Activated T-cell treated with anti-CD3 and anti-CD28 coated beads, Interleukin-2, amount 50 U/mL, for 48 hours (primary cell): ENCODE measurements at regions not wholly inside any gene's neighbourhood (a gene's known extent, or its start where the extent isn't known, plus 50 kb on each side); places are given as distances from the start of the nearest gene placed in this dataset.

Source experiments
- DNase-seq, 2 experiments: peaks; one replicate each; pipeline ENCODE4 v3.0.0-alpha.2; 2020

DNA sequence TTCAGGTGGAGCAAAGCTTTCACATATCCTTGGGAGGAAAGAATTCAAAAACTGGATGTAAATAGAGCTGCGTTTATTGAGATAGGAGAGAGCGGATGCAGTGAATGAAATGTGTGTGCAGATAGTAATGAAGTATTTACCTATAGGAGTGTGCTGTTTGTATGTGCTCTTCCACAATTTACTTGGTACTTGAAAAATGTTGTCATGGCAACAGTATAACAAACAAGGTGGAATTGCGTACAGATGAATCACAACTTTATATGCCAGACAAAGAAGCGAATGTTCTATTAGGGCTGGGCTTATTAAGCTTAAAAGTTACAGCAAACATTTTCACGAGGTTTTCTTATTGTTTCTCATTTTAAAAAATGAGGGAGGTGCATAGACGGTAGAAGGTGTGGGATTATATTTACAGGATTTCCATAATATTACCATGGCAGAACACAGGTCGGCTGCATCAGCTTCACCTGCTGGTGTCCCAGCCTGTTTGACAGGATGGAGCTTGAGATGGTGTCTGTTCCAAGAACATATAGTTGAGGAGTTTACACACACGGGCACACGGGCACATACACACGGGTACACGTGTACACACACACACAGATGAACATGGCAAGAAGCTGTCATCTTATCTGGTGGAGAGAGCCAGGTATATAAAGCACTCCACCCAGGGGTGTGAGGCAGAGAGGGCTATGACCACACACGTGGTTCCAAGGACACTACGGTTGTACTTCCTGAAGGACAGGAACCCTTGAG, 155.7 kb downstream of the RMI1 start:
- DNase-seq, result no peak

DNA sequence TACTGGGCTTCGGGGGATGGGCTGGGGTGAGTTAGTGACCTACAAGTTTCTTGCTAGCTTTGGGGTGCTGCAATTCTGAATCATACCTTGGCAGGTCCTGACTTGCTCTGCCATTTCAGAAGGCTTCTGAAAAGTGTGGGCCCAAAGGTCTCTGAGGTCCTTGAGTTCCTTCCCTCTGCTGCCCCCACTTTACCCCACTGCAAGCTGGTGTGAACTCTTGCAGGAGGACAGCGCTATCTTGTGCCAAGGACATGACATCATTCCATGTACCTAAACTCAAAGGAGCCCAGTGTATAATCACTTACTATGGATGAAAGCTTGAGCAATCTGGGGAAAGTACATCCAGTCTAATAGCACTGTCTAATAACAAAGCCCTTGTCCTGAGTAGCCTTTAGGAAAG, 157.4 kb downstream of the RMI1 start:
- DNase-seq, result no peak

DNA sequence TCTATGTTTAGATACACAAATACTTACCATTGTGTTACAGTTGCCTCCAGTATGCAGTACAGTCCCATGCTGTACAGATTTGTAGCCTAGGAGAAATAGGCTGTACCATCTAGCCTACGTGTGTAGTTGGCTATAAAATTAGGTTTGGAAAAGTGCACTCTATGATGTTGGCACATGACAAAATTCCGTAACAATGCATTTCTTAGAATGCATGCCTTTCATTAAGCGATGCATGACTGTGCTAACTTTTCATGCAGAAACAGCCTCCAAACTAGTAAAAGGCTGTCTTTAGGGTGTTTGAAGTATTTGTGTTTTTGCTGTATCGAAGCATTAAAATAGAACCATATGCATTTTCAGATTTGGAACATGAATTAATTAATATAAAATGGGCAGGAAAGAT, 157.9 kb downstream of the RMI1 start:
- no peak for DNase-seq

DNA sequence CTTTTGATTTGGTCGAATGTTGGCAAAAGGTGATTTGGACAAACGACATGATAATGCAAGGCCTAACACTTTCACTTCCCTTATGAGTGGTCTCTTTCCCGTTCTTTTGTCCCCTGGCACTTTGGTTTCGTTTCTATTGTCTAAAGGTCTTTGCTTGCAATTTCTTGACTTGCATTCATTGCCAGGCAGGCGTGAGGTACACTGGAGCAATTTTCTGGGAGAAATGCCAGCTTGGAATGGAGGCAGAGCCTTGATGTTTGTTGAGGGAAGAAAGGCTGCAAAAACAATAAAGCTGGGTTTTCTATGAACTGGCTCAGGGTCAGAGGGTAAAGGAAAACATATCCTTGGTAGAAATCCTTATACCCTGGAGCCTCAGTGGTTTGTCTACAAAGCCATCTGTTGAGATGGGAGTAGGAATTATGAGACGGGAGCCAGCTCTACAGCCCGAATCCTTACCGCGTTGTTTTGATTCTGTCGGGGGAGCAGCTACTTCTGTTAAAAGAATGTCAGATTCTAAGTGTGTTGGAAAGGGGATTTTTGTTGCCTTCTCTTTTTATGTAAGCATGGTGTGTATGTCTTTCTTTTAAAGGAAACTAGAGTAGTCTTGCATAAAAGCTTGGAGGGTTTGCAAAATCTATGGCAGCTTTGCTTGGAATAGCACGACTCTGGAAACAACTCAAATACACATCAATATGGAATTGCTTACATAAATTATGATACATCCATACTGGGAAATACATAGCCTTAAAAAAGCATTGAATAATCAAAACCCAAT, 158.9 kb downstream of the RMI1 start:
- DNase-seq, result no peak

DNA sequence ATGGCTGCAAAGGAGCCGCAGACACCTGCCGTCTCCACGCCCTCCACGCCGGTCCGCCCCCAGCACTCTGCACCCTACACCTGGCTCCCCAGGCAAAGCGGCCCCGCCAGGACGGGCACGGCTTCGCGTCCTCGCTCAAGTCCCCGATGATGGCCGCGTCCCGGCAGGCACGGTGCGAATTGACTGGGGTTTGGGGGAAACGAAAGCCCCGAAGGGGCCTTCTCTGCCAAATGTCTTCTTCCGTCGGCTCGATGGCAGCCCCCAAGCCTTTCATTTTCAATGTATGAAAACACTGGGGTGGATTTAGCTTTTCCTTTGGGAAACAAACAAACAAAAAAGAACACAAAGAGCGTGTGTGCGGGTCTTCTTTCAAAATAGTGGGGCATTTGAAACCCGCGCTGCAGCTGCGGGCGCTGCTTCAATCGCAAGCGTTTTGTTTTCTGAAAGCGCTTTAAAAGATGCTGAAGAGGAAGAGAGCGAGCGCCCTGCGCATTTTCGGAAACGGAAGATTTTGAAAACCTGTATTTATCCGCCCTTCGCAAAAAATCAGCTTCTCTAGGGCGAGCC, 160.0 kb downstream of the RMI1 start:
- DNase-seq, result peak; percentile 26 to 28

DNA sequence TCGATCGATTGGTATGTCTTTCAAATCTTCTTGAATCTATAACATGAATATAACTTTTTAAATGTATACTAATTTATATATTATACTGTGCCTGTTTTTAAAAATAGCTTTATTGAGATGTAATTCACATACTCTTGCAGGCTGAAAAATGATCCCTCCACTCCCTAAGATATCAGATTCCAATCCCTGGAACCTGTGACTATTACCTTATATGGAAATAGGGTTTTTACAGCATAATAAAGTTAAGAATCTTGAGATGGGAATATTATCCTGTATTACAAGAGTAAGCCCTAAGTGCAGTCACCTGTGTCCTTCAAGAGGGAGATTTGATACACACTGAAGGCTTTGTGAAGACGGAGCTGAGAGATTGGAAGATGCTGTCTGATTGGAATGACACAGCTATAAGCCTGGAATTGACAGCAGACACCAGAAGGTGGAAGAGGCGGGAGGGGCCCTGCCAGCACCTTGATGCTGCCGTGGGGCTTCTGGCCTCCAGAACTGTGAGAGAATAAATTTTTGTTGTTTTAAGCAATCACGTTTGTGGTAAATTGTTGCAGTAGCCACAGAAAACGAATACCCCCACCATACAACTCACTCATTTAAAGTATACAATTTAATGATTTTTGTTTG, 161.3 kb downstream of the RMI1 start:
- DNase-seq, result no peak

DNA sequence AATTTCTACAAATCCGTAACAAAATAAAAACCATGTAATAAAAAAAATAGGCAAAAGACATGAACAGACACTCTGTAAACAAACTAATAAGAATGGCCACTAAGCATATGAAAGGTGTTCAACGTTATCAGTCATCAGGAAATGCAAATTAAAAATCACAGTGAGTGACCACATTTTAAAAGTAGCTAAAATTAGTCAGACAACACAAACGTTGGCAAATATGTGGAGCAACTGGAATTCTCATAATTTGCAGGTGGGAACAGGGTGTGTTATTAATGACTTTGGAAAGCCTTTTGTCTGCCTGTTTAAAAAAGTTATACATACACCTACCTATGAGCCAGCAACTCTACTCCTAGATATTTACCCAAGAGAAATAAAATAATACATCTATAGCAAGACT, 164.4 kb downstream of the RMI1 start:
- no peak for DNase-seq

DNA sequence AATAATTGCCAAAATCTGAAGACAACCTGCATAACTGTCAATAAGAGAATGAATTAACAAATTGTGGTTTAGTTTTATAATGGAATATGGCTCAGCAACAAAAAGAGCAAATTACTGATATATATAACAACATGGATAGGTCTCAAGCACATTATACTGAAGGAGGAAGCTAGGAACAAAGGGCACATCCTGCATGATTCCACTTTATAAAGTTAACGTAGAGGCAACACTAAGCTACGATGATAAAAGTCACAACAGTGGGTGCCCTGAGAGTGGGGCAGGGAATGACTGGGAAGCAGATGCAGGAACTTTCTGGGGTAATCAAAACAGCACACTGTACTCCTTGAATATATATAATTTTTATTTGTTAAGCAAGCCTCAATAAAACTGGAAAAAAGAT, 165.2 kb downstream of the RMI1 start:
- DNase-seq, result no peak

DNA sequence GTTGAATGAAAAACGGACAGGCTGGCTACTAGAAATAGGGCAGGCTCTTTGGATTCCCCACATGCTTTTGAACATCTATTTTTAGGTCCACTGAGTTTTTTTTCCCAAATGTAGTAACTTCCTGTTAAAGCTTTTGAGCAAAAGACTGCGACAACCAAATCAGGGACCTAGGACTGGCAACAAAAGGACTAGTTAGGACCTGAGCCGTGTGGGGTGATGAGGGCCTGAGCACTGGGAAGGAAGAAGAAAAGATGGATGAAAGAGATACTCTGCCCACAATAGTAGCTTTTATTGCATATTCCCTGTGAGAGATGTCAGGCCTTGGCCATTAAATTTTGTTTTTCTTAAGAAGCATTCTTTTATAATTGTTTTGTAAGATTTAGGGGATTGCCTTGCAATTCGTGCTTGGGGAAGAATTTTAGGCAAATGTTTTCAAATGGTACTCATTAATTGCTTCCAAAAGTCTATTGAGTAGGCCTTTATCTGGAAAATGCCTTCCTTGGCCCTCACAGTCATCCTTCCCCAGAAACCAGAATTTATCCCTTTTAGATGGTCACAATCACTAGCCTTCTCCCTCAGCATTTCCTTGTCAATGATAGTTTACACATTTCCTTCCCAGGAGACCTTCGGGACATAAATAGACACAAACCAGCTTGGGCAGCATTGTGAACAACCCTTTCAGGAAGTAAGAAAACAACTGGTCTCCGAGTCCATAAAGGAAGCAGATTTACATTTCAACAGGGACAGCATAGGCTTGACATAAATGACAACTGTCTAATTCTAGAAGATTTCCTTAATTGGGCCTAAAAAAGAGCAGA, 166.5 kb downstream of the RMI1 start:
- no peak for DNase-seq

DNA sequence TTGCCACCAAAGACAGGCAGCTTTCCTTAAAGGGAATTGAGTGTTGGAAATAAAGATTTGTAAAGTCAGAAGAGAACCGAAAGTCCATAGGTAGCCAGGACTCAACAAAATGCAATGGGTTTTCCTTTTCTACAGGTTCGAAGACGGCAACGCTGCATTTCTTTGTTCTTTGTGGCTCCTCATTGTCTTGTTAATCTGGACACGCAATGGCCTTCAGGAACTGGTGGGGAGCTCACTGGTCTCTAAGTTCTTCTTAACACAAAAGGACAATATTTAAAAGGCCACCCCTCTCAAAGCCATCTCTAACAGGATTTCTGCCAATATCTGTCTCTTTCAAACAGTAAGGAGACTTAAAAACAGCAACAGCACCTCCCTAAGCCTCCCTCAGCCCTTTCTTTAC, 170.6 kb downstream of the RMI1 start:
- DNase-seq, result no peak

DNA sequence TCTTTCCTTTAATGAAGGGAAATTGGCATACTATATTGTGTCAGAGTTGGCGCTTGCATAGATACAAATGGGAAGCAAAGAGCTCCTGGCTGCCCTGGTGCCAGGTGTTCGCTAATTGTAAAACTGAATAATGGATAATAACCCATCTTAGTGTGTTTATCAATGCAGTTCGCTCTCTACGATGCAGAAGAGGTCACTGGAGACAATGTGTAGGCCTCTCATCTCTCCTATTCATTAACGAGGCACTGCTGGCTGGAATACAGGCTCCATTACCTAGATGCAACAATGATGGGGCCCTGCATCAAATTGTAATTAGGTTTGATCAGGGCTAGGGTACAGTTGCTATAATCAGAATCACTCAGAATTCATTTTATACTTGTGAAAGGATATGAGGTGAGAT, 171.0 kb downstream of the RMI1 start:
- no peak for DNase-seq

DNA sequence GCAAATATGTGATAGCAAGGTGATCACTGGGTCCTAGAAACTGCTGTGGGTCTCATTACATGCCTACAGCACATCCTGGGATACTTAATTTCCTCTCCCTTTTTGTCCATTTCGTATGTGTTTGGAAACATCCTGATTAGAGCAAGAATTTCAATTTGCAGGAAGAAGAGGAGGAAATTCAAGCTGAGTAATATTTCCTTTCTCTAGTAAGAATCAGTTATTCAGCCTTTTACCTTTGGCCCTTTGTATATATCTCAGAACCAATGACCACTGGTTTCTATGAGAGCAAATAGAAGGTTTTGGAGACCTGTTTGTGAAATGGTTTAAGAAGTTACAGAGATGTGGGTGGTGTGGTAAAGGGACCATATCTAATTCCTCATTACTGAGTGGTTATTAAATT, 171.6 kb downstream of the RMI1 start:
- no peak for DNase-seq

DNA sequence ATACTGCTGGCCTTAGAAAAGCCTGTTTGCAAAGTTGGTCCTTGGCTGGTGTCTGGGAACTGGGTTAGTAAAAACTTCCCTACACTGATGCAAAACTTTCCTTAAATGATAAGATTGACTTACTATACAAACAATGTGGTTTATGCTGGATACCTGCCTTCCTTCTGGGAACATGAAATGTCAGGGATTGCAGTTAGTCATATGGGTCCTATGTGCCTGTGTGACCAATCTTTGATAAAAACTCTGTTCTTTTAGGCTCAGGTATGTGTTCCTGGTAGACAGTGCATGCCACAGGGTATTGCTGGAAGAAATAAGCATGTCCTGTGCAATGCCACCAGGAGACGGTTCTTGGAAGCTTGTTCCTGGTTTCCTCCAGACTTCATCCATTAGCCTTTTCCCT, 173.3 kb downstream of the RMI1 start:
- no peak for DNase-seq

DNA sequence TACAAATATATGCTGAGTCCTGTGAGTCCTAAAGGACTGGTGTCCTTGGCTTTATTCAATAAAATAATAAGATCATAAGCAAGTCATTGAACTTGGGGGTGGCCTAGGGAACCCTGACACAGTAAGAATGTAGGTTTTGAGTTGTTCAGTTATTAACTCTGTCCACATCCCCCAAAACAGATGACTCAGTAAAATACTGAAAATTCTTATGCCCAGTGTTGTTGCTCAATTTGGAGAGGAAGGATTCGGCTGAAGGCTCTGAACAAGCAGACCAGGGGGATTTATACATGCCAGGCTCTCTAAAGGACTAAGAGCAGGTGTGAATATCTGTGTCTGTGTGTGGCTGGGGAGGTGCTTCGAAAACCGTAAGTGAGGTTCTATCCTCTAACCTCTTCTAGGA, 173.7 kb downstream of the RMI1 start:
- no peak for DNase-seq

DNA sequence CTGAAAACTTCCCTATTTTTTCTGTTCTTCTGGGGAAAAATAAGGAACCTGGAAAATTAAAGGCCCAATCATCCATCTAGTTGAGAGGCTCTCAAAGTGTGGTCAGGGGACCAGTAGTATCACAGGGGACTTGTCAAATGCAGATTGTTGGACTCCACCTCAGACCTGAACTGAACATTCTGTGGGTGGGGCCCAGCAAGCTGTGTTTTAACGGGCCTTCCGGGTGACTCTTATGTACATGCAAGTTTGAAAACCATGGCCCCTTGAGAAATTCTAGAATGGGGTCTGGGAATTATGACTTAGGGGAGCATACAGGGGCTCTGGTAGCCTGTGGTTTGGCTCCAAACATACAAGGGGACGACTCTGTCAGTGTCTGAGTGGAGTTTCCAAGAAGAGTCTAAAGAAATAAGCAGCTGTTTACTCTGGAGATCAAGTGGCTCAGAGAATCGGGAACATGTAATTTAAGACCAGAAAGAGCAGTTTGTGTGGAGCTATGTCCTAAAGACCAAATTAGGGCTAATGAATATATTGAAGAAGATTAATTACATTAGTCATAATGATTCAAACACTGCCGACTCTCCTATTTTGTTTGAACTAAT, 177.4 kb downstream of the SLC28A3 start:
- DNase-seq, result no peak

DNA sequence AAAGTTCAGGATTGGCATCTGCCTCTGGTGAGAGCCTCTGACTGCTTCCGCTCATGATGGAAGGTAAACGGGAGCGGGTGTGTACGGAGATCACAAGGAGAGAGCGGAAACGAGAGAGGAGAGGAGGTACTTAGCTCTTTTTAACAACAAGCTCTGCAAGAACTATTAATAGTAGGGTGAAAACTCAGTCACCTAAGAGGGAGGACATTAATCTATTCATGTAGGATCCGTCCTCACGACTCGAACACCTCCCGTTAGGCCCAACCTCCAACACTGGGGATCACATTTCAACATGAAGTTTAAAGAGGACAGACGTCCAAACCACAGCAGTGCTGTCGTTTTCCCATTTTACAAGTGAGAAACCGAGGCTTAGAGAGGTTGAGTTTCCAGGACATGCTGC, 173.7 kb downstream of the SLC28A3 start:
- DNase-seq, result no peak

DNA sequence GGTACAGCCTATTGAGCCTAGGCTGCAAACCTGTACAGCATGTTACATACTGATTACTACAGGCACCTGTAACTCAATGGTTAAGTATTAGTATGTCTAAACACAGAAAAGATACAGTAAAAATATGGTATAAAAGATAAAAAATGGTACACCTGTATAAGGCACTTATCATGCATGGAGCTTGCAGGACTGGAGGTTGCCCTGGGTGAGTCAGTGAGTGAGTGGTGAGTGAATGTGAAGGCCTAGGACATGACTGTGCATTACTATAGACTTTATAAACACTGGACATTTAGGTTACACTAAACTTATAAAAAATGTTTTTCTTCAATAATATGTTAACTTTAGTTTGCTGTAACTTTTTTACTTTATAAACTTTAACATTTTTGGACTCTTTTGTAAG, 171.3 kb downstream of the SLC28A3 start:
- no peak for DNase-seq

DNA sequence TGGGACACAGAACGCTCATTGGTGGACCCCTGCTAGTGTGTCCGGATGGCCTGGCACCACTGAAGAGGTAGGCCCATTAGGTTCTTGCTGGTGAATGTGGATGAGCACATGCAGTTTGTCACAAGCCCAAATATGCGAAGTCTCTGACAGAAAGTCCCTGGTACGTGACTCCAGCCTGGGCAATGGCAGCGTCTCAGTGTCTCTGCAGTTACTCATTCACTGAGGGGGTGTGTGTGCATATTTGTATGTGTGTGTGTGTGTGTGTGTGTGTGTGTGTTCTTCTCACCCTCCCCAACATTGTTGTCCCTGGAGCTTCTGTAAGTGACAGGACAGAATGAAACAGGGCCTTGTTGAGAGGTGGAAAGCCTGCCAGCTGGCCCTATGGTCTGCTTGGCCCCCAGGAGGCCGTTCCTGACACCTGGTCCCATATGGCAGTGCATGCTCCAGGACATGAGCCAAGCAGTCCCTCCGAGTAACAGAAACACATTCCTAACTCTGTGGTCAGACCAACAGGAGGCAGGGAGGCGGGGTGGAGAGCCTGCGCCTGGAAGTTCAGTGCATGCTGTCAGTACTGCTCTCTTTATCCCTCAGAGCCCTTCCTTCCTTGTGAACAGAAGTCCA, 169.9 kb downstream of the SLC28A3 start:
- no peak for DNase-seq

DNA sequence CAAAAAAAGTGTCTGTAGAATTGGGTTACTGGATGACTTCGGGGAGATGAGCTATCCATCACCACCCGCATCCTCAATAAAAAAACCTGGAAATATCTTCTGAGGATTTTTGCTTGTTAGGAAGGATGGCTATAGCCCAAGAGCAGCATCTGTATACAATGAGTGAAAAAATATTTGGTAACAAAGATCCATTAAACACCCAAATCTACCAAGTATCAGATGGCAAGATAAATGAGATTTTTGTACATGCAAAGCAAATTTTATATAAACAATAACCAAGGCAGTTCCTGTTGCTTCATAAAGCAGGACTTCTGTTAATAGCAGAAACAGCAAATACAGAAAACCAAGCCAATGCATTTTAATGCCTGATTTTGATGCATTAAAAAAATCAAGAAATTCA, 166.6 kb downstream of the SLC28A3 start:
- DNase-seq, result no peak

DNA sequence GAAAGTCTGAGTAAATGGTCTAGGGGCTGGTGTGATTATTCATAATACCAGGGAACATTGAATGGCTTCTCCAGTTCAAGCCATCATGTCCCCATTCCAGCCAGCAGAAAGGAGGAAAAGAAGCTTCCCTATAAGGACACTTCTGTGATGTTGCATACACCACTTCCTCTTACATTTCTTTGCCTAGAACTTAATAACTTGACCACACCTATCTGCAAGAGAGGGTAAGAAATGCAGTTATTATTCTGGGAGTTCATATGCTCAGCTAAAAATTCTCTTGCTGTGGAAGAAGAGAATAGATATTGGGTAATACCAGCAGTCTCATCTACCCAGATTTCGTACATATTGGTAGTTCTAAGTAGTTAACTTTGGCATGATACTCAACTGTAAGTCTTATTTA, 166.1 kb downstream of the SLC28A3 start:
- no peak for DNase-seq

DNA sequence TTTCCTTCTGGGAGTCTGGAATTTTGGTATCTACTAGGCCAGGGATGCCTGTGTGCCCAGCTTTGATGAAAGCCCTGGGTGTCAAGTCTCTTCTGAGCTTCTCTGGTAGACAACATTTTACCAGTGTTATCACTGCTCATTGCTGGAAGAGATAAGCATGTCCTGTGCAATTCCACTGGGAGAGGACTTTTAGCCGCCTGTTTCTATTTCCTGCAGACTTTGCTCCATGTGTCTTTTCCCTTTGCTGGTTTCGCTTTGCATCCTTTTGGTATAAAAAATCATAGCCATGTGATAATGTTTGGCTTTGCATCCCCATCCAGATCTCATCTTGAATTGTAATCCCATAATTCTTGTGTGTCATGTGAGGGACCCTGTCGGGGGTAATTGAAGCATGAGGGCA, 163.2 kb downstream of the SLC28A3 start:
- no peak for DNase-seq

DNA sequence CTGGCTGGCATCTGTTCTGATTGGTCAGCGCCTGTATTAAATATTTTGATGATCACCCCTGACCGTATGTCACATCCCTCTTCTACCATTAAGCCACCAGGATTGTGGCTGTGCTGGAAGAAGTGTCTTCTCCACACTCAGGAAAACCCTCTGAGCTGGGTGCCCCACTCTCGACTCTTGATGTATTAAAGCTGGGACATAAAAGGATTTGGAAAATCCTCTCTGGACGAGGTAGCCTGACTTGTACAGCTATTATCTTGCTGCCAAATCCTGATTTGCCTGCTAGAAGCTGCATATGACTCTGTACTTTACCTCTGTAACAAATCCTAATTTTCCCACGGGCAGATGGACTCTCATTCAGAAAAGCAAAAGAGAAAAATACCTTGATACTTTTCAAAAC, 161.0 kb downstream of the SLC28A3 start:
- no peak for DNase-seq
